Gastrocnemius medialis (tissue), 4 donors: ENCODE measurements at regions not wholly inside any gene's neighbourhood (a gene's known extent, or its start where the extent isn't known, plus 50 kb on each side); places are given as distances from the start of the nearest gene placed in this dataset.

ENCODE experiments used
- CTCF ChIP-seq, 5 experiments: fragments of 450-650 bp in 3 of 5; fragments of 200-600 bp in 2 of 5; sonication (generic) in 2 of 5; IDR thresholded peaks in 4 of 5; conservative IDR thresholded peaks in 1 of 5; 1 replicate in 4 of 5; 2 replicates in 1 of 5; pipeline ENCODE4 v1.5.1; 2016 to 2019; ENCODE audit warnings: antibody characterized with exemption in 5 of 5, mild to moderate bottlenecking in 3 of 5, moderate library complexity in 3 of 5
- POLR2A ChIP-seq, 2 donors: fragments of 450-650 bp; IDR thresholded peaks; one replicate each; pipeline ENCODE4 v1.6.1; 2017; ENCODE audit warnings: antibody characterized with exemption in 2 of 2, mild to moderate bottlenecking in 2 of 2, moderate library complexity in 2 of 2

- TF ChIP-seq CTCF (IDR thresholded peaks at IDR 0.05 in 4 of 5, conservative IDR thresholded peaks at IDR 0.05 in 1 of 5) (no peak), POLR2A (IDR thresholded peaks at IDR 0.05) (no peak)
Measured at GRCh38 chr10:70963271-70963670, 74.9 kb upstream of the PCBD1 start.
